PFSK-1 (cell line): ENCODE measurements at regions not wholly inside any gene's neighbourhood (a gene's known extent, or its start where the extent isn't known, plus 50 kb on each side); places are given as distances from the start of the nearest gene placed in this dataset.

Experiments used
- FOXP2 ChIP-seq: optimal IDR thresholded peaks from 2 replicates; pipeline ENCODE3; 2011; ENCODE audit warnings: borderline replicate concordance, control low read depth, inconsistent platforms; ENCODE audit not compliant: insufficient read depth; ENCODE audit errors: extremely low read length, extremely low read depth
- POLR2AphosphoS5 ChIP-seq: IDR thresholded peaks from 2 replicates; pipeline ENCODE4 v1.6.1; 2012; ENCODE audit warnings: low read depth, mild to moderate bottlenecking, control low read depth, low read length, moderate library complexity
- SIN3A ChIP-seq: IDR thresholded peaks from 2 replicates; pipeline ENCODE4 v1.6.1; 2012; ENCODE audit warnings: mild to moderate bottlenecking, low read length, moderate library complexity, borderline replicate concordance; ENCODE audit not compliant: insufficient read depth
- TAF1 ChIP-seq: IDR thresholded peaks from 2 replicates; pipeline ENCODE4 v1.6.1; 2012; ENCODE audit warnings: low read length, control low read depth, borderline replicate concordance; ENCODE audit not compliant: insufficient read depth
- TF ChIP-seq, protein P1 (sequence below), 2 experiments: IDR thresholded peaks; 2 replicates each; pipeline versions ENCODE4 v1.6.1 to v1.8.0; 2011 to 2012; ENCODE audit warnings: low read depth in 2 of 2, low read length in 2 of 2, control low read depth in 1 of 2, inconsistent platforms in 1 of 2, mild to moderate bottlenecking in 1 of 2, moderate library complexity in 1 of 2; ENCODE audit not compliant: insufficient read depth in 1 of 2

GRCh38 chr2:65675350-65675749, 243.0 kb upstream of the SPRED2 start:
- TF ChIP-seq FOXP2 (no peak), TAF1 (no peak), SIN3A (no peak), POLR2AphosphoS5 (no peak)
- TF ChIP-seq, protein P1, sequence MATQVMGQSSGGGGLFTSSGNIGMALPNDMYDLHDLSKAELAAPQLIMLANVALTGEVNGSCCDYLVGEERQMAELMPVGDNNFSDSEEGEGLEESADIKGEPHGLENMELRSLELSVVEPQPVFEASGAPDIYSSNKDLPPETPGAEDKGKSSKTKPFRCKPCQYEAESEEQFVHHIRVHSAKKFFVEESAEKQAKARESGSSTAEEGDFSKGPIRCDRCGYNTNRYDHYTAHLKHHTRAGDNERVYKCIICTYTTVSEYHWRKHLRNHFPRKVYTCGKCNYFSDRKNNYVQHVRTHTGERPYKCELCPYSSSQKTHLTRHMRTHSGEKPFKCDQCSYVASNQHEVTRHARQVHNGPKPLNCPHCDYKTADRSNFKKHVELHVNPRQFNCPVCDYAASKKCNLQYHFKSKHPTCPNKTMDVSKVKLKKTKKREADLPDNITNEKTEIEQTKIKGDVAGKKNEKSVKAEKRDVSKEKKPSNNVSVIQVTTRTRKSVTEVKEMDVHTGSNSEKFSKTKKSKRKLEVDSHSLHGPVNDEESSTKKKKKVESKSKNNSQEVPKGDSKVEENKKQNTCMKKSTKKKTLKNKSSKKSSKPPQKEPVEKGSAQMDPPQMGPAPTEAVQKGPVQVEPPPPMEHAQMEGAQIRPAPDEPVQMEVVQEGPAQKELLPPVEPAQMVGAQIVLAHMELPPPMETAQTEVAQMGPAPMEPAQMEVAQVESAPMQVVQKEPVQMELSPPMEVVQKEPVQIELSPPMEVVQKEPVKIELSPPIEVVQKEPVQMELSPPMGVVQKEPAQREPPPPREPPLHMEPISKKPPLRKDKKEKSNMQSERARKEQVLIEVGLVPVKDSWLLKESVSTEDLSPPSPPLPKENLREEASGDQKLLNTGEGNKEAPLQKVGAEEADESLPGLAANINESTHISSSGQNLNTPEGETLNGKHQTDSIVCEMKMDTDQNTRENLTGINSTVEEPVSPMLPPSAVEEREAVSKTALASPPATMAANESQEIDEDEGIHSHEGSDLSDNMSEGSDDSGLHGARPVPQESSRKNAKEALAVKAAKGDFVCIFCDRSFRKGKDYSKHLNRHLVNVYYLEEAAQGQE (IDR thresholded peaks at IDR 0.05; ENCODE audit: insufficient read depth in 1 of 2, low read depth in 2 of 2, low read length in 2 of 2): no peak

- TF ChIP-seq FOXP2 (no peak), SIN3A (no peak), TAF1 (no peak), POLR2AphosphoS5 (no peak)
- TF ChIP-seq, protein P1 (IDR thresholded peaks at IDR 0.05; ENCODE audit: insufficient read depth in 1 of 2, low read depth in 2 of 2, low read length in 2 of 2): no peak
Measured at GRCh38 chr2:65671670-65672242, 239.4 kb upstream of the SPRED2 start.

DNA sequence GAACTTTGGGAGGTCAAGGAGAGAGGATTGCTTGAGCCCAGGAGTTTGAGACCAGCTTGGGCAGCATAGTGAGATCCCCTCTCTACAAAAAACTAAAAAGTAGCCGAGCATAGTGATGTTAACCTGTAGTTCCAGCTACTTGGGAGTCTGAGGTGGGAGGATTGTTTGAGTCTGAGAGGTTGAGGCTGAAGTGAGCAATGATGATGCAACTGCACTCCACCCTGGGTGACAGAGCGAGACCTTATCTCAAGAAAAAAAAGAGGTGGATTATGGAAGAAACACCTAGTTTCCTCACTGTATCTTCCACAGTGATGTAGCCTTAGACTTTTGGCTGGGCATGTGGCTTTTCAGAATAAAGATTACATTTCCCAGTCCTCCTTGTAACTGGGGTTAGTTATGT, 237.2 kb upstream of the SPRED2 start:
- no peak for TF ChIP-seq FOXP2
- no peak for TF ChIP-seq POLR2AphosphoS5
- TF ChIP-seq SIN3A: no peak
- TF ChIP-seq, protein P1 (IDR thresholded peaks at IDR 0.05; ENCODE audit: insufficient read depth in 1 of 2, low read depth in 2 of 2, low read length in 2 of 2): no peak
- no peak for TF ChIP-seq TAF1

GRCh38 chr2:65668744-65669143, 236.3 kb upstream of the SPRED2 start:
- TF ChIP-seq POLR2AphosphoS5 (no peak), FOXP2 (no peak), SIN3A (no peak), TAF1 (no peak)
- TF ChIP-seq, protein P1 (IDR thresholded peaks at IDR 0.05; ENCODE audit: insufficient read depth in 1 of 2, low read depth in 2 of 2, low read length in 2 of 2): no peak

- TF ChIP-seq POLR2AphosphoS5 (no peak), TAF1 (no peak), FOXP2 (no peak), SIN3A (no peak)
- TF ChIP-seq, protein P1 (IDR thresholded peaks at IDR 0.05; ENCODE audit: insufficient read depth in 1 of 2, low read depth in 2 of 2, low read length in 2 of 2): no peak
Measured at GRCh38 chr2:65666156-65666725, 233.8 kb upstream of the SPRED2 start.
